ENCODE measurements at regions not wholly inside any gene's neighbourhood (a gene's known extent, or its start where the extent isn't known, plus 50 kb on each side); places are given as distances from the start of the nearest gene placed in this dataset.
"Not testable (repeated sequence)": the region's sequence is repeated elsewhere in the genome, so short reads cannot be mapped to it uniquely, and the experiment has no call there.

DNA sequence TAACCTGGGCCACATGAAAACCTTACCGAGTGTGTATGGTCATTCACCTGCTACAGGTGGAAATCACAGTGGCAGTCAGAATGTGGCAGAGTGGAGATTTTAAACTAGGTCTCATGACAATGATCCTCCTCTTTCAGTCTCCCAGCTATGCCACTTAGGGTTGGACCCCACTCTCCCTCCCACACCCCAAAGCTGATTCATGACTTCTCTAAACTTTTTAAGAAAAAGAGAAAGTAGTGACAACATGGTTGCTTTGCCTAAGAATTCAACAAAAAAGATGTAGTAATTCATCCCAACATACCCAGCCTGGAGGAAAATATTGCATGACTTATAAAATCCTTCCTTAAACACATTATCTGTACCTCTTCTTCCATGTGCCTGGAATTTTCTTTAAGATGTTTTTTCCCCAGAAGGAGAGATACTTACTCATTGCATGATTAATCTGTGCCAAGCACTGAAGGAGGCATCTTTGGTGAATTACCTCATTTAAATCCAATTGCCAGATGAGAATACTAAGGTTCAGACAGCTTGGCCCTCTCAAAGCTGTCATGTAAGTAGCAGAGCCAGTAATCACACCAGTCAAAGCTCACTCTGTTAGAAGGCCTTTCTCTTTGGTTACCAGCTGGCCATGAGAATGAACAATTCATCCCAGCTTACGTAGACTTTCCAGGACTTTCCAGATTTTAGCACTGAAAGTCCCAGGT, 119.9 kb downstream of the COPRS start:
- intact Hi-C loops (cut with micrococcal nuclease), result no loop called here
- Histone ChIP-seq H3K4me3 (no peak overlapping the region), H3K27me3 (ENCODE audit: low read depth) (no peaks in the 10 kb centered on the region), H3K9me3 (replicated peaks) (peaks cover 4% of the 10 kb centered on the region), H3K4me1 (peaks cover 59% of the 10 kb centered on the region), H3K27ac (replicated peaks) (peak overlapping the region; percentile 81), H3K36me3 (no peaks in the 10 kb centered on the region)
- TF ChIP-seq, protein P1, sequence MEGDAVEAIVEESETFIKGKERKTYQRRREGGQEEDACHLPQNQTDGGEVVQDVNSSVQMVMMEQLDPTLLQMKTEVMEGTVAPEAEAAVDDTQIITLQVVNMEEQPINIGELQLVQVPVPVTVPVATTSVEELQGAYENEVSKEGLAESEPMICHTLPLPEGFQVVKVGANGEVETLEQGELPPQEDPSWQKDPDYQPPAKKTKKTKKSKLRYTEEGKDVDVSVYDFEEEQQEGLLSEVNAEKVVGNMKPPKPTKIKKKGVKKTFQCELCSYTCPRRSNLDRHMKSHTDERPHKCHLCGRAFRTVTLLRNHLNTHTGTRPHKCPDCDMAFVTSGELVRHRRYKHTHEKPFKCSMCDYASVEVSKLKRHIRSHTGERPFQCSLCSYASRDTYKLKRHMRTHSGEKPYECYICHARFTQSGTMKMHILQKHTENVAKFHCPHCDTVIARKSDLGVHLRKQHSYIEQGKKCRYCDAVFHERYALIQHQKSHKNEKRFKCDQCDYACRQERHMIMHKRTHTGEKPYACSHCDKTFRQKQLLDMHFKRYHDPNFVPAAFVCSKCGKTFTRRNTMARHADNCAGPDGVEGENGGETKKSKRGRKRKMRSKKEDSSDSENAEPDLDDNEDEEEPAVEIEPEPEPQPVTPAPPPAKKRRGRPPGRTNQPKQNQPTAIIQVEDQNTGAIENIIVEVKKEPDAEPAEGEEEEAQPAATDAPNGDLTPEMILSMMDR (IDR thresholded peaks at IDR 0.05; ENCODE audit: borderline replicate concordance), result no peak
- DNase-seq, result no peak

DNA sequence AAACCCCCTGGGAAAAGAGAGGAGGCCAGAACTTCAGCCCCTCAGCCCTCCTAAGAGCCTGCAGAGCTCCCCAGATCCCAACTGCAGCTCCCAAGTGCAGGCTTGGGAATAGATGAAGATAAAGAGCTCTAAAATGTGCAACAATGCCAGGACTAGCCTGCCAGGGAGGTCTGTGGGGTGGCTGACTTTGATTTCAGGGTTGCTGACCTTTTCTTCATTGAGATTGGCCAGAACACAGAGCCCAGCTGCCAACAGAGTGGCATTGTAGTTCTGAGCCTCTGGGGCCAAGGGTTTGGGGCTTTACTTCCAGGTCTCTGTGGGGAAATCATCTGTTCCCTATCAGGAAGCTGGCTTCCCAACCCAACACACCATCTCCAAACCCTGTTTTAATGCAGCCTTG, 120.6 kb downstream of the COPRS start:
- intact Hi-C loops (cut with micrococcal nuclease), result no loop called here
- TF ChIP-seq, protein P1 (IDR thresholded peaks at IDR 0.05; ENCODE audit: borderline replicate concordance), result no peak
- peaks cover 4% of the 10 kb centered on the region for H3K9me3 ChIP-seq (replicated peaks)
- peaks cover 52% of the 10 kb centered on the region for H3K4me1 ChIP-seq
- no peaks in the 10 kb centered on the region for H3K27me3 ChIP-seq (ENCODE audit: low read depth)
- peak overlapping the region; percentile 81 for H3K27ac ChIP-seq (replicated peaks)
- H3K4me3 ChIP-seq, result no peak overlapping the region
- DNase-seq, result peak; percentile 28
- no peaks in the 10 kb centered on the region for H3K36me3 ChIP-seq

DNA sequence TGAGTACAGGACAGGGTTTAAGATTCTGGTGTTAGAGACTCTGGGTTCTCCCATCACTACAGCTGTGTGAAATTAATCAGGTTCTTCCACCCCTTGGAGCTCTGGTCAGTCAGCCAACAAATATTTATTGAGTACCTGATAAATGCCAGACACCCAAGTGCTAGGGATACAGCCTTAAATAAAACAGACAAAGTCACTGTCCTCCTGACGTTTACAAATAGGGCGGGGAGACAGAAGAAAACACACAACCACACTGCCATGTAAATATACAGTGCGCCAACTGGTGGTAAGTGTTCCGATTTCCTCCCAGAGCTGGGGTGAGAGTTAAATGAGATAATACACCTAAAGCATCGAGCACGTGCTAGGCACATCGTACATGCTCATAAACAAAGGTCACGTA, 121.0 kb downstream of the COPRS start:
- no peak overlapping the region for H3K4me3 ChIP-seq
- DNase-seq, result no peak
- no peaks in the 10 kb centered on the region for H3K36me3 ChIP-seq
- H3K4me1 ChIP-seq, result peaks cover 48% of the 10 kb centered on the region
- intact Hi-C loops (cut with micrococcal nuclease), result no loop called here
- H3K9me3 ChIP-seq (replicated peaks), result peaks cover 4% of the 10 kb centered on the region
- H3K27ac ChIP-seq (replicated peaks), result peak overlapping the region; percentile 81
- TF ChIP-seq, protein P1 (IDR thresholded peaks at IDR 0.05; ENCODE audit: borderline replicate concordance), result peak; percentile 22
- no peaks in the 10 kb centered on the region for H3K27me3 ChIP-seq (ENCODE audit: low read depth)

DNA sequence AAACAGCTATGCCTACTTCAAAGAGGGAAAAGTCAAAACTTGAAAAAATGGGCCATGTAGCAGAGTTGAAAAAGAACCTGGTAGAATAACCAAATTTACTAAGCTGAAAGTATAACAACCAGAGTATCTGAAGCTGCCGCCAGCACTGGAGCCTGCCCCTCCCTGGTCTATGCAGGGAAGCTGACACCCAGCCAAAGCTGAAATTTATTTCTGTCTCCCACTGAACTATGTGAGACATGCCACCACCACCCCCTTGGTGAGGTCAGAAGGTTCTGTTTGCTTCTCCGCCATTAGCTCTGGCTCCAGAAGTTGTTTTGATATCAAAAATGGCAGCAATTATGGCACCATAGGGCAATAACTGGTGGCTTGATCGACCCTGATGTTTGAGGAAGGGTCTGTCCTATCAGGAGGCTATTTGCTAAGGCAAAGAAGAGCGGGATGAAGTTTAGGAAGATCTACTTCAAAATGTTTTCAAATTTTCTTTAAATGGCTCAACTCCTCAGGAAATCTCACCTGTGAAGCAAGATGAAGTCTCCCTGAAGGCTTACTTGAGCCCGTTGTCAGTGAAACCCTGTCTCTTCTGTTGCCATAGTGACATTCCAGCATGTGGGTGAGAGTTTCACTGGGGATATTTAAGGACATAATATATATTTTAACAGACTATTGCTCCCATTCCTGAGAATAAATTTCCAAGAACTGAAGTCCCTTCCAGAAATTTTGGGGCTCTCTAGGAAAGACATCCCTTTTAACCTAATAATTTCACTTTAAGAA, 122.0 kb downstream of the COPRS start:
- DNase-seq, result no peak
- intact Hi-C loops (cut with micrococcal nuclease), result no loop called here
- TF ChIP-seq, protein P1 (IDR thresholded peaks at IDR 0.05; ENCODE audit: borderline replicate concordance), result no peak
- H3K4me1 ChIP-seq, result peaks cover 43% of the 10 kb centered on the region
- peak overlapping the region; percentile 81 for H3K27ac ChIP-seq (replicated peaks)
- no peaks in the 10 kb centered on the region for H3K36me3 ChIP-seq
- H3K9me3 ChIP-seq (replicated peaks), result peaks cover 4% of the 10 kb centered on the region
- H3K27me3 ChIP-seq (ENCODE audit: low read depth), result no peaks in the 10 kb centered on the region
- no peak overlapping the region for H3K4me3 ChIP-seq

DNA sequence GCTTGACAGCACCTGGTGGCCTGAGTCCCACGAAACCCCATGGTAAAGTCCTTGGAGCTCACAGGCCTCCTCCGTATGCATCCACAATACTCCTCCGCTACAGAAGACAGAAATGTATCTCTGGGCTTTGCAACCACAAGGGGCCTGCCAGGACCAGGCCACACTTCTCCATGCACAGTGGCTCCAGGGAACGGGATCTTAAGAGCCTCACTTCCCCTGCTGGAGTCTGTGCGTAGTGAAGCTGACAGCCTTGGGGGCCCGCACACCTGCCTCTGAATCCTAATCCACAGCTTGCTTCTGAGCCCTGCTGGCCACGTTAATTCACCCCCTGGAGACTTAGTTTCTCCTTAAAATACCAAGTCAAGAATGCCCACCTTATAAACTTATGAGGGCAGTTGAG, 125.7 kb downstream of the COPRS start:
- DNase-seq, result no peak
- TF ChIP-seq, protein P1 (IDR thresholded peaks at IDR 0.05; ENCODE audit: borderline replicate concordance), result no peak
- Histone ChIP-seq H3K9me3 (replicated peaks) (peaks cover 4% of the 10 kb centered on the region), H3K4me1 (peaks cover 20% of the 10 kb centered on the region), H3K27me3 (ENCODE audit: low read depth) (no peaks in the 10 kb centered on the region), H3K27ac (replicated peaks) (no peak overlapping the region), H3K4me3 (no peak overlapping the region), H3K36me3 (no peaks in the 10 kb centered on the region)
- intact Hi-C loops (cut with micrococcal nuclease), result no loop called here

DNA sequence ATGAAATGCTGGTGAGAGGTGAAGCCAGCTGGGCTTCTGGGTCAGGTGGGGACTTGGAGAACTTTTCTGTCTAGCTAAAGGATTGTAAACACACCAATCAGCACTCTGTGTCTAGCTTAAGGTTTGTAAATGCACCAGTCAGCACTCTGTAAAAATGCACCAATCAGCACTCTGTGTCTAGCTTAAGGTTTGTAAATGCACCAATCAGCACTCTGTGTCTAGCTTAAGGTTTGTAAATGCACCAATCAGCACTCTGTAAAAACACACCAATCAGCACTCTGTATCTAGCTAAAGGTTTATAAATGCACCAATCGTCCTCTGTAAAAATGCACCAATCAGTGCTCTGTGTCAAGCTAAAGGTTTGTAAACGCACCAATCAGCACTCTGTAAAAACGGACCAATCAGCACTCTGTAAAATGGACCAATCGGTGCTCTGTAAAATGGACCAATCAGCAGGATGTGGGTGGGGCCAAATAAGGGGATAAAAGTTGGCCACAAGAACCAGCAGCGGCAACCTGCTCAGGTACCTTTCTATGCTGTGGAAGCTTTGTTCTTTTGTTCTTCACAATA, 127.4 kb downstream of the COPRS start:
- DNase-seq; H3K9me3 ChIP-seq (replicated peaks); H3K4me3 ChIP-seq; intact Hi-C loops (cut with micrococcal nuclease); H3K27me3 ChIP-seq (ENCODE audit: low read depth); H3K36me3 ChIP-seq; H3K27ac ChIP-seq (replicated peaks); H3K4me1 ChIP-seq: not testable (repeated sequence)
